Activated CD4-positive, alpha-beta T cell treated with anti-CD3 and anti-CD28 coated beads, Interleukin-2, amount 10 ng/mL, durations not matched to agents 24 days and 14 days (primary cell): ENCODE measurements at regions not wholly inside any gene's neighbourhood (a gene's known extent, or its start where the extent isn't known, plus 50 kb on each side); places are given as distances from the start of the nearest gene placed in this dataset.
"Not testable (repeated sequence)": the region's sequence is repeated elsewhere in the genome, so short reads cannot be mapped to it uniquely, and the experiment has no call there.

ENCODE experiments used
- DNase-seq: peaks from one replicate; pipeline ENCODE4 v3.0.0; 2022
- H3K27ac Mint-ChIP-seq: one replicate; pipeline ENCODE4 v1.8.0; 2022; ENCODE audit warnings: mild to moderate bottlenecking, mixed read lengths
- H3K27me3 Mint-ChIP-seq: one replicate; pipeline ENCODE4 v1.8.0; 2022; ENCODE audit warnings: mixed read lengths
- H3K36me3 Mint-ChIP-seq: one replicate; pipeline ENCODE4 v1.8.0; 2022; ENCODE audit warnings: low read depth, mild to moderate bottlenecking, mixed read lengths
- H3K4me1 Mint-ChIP-seq: one replicate; pipeline ENCODE4 v1.8.0; 2021; ENCODE audit warnings: mixed read lengths
- H3K4me3 Mint-ChIP-seq: one replicate; pipeline ENCODE4 v1.8.0; 2022; ENCODE audit warnings: mild to moderate bottlenecking, moderate library complexity, mixed read lengths
- H3K9me3 Mint-ChIP-seq: one replicate; pipeline ENCODE4 v1.8.0; 2021; ENCODE audit warnings: mixed read lengths
- intact Hi-C: fragments of 100-400 bp; cut with micrococcal nuclease; formaldehyde crosslinking; loops from one replicate; pipeline ENCODE4 v1.15.1; 2023

DNA sequence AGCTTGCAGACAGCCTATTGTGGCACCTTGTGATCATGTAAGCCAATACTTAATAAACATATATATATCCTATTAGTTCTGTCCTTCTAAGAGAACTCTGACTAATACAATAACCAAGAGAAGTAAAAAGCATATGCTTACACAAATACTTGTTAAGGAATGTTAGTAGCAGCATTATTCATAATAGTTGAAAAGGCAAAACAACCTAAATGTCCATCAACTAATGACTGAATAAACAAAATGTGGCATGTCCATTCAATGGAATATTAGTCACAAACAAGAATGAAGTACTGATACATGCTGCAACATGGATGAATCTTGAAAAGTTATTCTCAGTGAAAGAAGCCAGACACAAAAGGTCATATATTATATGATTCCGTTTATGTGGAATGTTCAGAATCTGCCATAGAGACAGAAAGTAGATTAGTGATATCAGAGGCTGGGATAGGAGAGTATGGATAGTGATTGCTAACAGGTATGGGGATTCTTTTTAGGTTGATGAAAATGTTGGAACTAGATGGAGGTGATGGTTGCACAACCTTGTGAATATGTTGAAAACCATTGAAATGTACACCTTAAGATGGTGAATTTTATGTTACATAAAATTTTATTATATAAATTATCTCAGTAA is 112.5 kb upstream of the UNC5B start:
- Mint-ChIP-seq H3K4me1 (peaks cover 3% of the 10 kb centered on the region), H3K36me3 (no peaks in the 10 kb centered on the region), H3K27me3 (peaks cover 28% of the 10 kb centered on the region), H3K4me3 (no peak overlapping the region), H3K27ac (no peak overlapping the region), H3K9me3 (no peaks in the 10 kb centered on the region)
- no peak for DNase-seq
- intact Hi-C loops = no loop called here

DNA sequence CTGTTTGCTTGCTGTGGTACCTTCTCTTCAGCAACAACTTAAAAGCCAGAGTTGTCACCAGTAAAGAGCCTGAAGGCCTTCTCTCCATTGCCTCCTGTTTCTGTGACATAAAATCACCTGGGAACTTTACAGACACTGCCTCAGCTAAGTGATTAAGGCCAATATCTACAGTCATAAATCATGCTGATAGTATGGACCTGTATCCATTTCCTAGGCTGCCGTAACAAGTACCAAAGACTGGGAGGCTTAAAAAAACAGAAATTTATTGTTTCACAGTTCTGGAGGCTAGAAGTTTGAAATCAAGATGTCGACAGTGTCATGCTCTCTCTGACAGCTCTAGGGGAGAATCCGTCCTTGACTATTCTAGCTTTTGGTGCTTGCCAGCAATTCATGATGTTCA is 108.4 kb upstream of the UNC5B start:
- Mint-ChIP-seq H3K9me3 (no peaks in the 10 kb centered on the region), H3K27ac (no peak overlapping the region), H3K4me1 (peaks cover 3% of the 10 kb centered on the region), H3K27me3 (peaks cover 21% of the 10 kb centered on the region), H3K36me3 (no peaks in the 10 kb centered on the region), H3K4me3 (no peak overlapping the region)
- peak; percentile 22 for DNase-seq
- intact Hi-C loops = no loop called here

DNA sequence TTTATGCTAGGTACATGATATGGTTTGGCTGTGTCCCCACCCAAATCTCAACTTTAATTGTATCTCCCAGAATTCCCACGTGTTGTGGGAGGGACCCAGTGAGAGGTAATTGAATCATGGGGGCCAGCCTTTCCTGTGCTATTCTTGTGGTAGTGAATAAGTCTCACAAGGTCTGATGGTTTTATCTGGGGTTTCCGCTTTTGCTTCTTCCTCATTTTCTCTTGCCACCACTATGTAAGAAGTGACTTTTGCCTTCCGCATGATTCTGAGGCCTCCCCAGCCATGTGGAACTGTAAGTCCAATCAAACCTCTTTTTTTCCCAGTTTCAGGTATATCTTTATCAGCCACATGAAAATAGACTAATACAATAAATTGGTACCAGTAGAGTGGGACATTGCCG is 106.2 kb upstream of the UNC5B start:
- H3K4me1 Mint-ChIP-seq, intact Hi-C loops, H3K4me3 Mint-ChIP-seq, H3K27ac Mint-ChIP-seq, H3K9me3 Mint-ChIP-seq, H3K36me3 Mint-ChIP-seq: not testable (repeated sequence)
- H3K27me3 Mint-ChIP-seq = peaks cover 13% of the 10 kb centered on the region
- DNase-seq = peak; percentile 52

DNA sequence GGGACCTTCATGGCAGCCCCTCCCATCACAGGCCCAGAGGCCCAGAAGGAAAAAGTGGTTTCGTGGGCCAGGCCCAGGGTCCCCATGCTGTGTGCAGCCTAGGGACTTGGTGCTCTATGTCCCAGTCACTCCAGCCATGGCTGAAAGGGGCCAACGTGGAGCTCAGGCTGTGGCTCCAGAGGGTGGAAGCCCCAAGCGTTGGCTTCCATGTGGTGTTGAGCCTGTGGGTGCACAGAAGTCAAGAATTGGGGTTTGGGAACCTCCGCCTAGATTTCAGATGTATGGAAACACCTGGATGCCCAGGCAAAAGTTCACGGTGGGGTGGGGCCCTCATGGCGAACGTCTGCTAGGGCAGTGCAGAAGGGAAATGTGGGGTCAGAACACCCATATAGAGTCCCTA is 105.3 kb upstream of the UNC5B start:
- H3K9me3 Mint-ChIP-seq, H3K36me3 Mint-ChIP-seq, H3K4me1 Mint-ChIP-seq, H3K4me3 Mint-ChIP-seq, H3K27ac Mint-ChIP-seq, intact Hi-C loops: not testable (repeated sequence)
- H3K27me3 Mint-ChIP-seq = peaks cover 15% of the 10 kb centered on the region
- peak; percentile 44 for DNase-seq

DNA sequence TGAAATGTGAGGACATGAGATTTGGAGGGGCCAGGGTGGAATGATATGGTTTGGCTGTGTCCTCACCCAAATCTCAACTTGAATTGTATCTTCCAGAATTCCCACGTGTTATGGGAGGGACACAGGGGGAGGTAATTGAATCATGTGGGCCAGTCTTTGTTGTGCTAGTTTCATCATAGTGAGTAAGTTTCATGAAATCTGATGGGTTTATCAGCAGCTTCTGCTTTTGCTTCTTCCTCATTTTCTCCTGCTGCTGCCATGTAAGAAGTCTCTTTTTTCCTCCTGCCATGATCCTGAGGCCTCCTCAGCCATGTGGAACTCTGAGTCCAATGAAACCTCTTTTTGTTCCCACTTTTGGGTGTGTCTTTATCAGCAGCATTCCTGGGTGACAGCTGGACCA is 104.3 kb upstream of the UNC5B start:
- H3K36me3 Mint-ChIP-seq, intact Hi-C loops, H3K27ac Mint-ChIP-seq, H3K4me1 Mint-ChIP-seq, H3K9me3 Mint-ChIP-seq, H3K4me3 Mint-ChIP-seq: not testable (repeated sequence)
- DNase-seq = peak; percentile 39
- peaks cover 15% of the 10 kb centered on the region for H3K27me3 Mint-ChIP-seq

DNA sequence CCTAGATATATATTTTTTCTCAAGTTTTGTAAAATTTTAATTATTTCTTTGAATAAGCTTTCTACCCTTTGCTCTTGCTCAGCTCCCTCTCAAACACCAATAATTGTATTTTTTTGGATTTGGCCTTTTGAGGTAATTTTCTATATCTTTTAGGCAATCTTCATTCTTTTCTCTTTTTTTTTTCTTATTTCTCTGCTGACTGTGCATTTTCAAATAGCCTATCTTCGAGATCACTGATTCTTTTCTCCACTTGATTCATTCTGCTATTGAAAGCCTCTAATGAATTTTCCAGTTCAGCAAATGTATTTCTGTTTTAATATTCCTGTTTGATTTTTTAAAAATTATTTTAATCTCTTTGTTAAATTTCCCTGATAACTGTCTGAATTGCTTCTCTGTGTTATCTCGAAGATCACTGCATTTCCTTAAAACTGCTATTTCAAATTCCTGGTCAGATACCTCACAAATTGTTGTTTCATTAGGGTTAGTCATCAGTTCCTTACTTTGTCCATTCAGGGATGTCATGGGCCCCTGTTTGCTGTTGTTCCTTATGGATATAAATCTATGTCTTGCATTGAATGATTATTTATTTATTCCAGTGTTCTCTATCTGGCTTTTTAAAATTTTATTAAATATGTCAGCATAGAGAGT is 100.1 kb upstream of the UNC5B start:
- Mint-ChIP-seq H3K27me3 (peaks cover 19% of the 10 kb centered on the region), H3K36me3 (no peaks in the 10 kb centered on the region), H3K4me3 (no peak overlapping the region), H3K9me3 (peaks cover 17% of the 10 kb centered on the region), H3K27ac (no peak overlapping the region), H3K4me1 (no peaks in the 10 kb centered on the region)
- intact Hi-C loops = no loop called here
- no peak for DNase-seq

DNA sequence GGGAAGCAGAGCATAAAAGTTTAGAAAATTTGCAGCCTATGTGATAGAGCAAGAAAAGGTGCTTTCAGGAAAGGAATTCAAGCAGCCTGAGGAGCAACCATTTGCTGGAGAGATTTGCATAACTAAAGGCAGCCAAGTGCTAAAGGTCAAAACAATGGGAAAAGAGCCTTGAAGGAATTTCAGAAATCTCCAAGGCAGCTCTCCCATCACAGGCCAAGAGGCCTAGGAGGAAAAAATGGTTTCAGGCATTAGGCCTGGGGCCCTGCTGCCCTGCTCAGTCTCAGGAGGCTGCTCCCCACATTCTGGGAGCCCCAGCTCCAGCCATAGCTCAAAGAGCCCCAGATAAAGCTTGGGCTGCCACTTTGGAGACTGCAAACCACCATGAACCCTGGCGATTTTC is 95.9 kb upstream of the UNC5B start:
- H3K36me3 Mint-ChIP-seq = no peaks in the 10 kb centered on the region
- H3K27me3 Mint-ChIP-seq = peaks cover 13% of the 10 kb centered on the region
- intact Hi-C loops = no loop called here
- no peaks in the 10 kb centered on the region for H3K4me1 Mint-ChIP-seq
- H3K9me3 Mint-ChIP-seq = peaks cover 33% of the 10 kb centered on the region
- no peak overlapping the region for H3K27ac Mint-ChIP-seq
- peak; percentile 22 for DNase-seq
- H3K4me3 Mint-ChIP-seq = no peak overlapping the region

DNA sequence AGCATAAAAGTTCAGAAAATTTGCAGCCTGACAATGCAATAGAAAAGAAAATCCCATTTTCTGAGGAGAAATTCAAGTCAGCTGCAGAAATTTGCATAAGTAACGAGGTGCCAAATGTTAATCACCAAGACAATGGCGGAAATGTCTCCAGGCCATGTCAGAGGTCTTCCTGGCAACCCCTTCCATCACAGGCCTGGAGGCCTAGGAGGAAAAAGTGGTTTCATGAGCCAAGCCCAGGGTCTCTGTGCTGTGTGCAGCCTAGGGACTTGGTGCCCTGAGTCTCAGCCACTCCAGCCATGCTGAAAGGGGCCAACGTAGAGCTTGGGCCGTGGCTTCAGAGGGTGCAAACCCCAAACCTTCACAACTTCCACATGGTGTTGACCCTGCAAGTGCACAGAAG is 94.8 kb upstream of the UNC5B start:
- H3K36me3 Mint-ChIP-seq, H3K4me3 Mint-ChIP-seq, intact Hi-C loops, H3K27ac Mint-ChIP-seq, DNase-seq, H3K4me1 Mint-ChIP-seq: not testable (repeated sequence)
- H3K27me3 Mint-ChIP-seq = peaks cover 20% of the 10 kb centered on the region
- peaks cover 35% of the 10 kb centered on the region for H3K9me3 Mint-ChIP-seq

DNA sequence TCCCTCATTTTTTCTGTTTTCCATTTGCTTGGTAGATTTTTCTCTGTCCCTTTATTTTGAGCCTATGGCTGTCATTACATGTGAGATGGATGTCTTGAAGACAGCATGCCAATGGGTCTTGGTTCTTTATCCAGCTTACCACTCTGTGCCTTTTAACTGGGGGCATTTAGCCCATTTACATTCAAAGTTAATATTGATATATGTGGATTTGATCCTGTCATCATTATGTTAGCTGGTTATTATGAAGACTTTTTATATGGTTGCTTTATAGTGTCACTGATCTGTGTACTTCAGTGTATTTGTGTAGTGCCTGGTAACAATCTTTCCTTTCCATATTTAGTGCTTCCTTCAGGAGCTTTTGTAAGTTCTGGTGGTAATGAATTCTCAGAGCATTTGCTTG is 89.3 kb upstream of the UNC5B start:
- peaks cover 25% of the 10 kb centered on the region for H3K27me3 Mint-ChIP-seq
- no peak overlapping the region for H3K27ac Mint-ChIP-seq
- H3K36me3 Mint-ChIP-seq = no peaks in the 10 kb centered on the region
- peak; percentile 7 for DNase-seq
- H3K9me3 Mint-ChIP-seq = peaks cover 16% of the 10 kb centered on the region
- no peak overlapping the region for H3K4me3 Mint-ChIP-seq
- no peaks in the 10 kb centered on the region for H3K4me1 Mint-ChIP-seq
- intact Hi-C loops = no loop called here

DNA sequence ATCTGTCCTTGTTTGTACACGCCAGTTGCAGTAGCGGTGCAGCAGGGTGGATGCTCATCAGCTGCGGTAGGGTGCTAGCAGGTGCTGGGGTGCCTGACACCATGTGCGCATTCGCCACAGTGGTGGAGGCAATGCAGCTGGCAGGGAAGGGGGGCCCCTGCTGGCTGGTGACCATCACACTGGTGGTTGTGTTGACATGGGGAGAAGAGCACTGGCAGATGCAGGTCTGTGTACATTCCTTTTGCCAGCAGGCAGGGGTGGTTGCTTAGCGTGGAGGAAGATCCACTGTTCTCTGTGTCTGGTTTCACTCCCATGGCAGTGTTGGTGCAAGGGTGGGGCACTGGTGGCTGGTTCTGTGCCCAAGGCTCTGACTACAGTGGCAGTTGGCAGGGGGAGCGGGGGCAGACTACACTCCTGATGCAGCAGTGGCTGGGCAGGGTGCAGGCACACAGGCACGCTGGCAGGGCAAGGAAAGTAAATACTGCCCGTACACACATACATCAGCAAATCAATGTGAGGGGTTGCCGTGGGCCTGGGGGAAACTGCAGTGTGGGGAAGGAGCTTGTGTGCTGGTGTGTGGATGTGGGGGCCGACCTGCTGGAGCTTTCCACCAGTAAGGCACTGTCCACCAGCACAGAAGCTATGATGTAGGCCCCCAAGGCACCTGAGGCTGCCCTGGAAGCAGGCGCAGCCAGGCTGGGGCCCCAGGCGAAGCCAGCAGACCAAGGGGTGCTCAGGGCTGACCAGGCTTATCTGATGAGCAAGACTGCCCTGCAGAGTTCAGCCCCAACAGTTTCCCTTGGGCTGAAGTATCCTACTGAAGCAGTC is 87.2 kb upstream of the UNC5B start:
- Mint-ChIP-seq H3K4me1 (peaks cover 3% of the 10 kb centered on the region), H3K27ac (no peak overlapping the region), H3K36me3 (no peaks in the 10 kb centered on the region), H3K9me3 (peaks cover 10% of the 10 kb centered on the region), H3K4me3 (no peak overlapping the region), H3K27me3 (peaks cover 25% of the 10 kb centered on the region)
- no peak for DNase-seq
- intact Hi-C loops = no loop called here

DNA sequence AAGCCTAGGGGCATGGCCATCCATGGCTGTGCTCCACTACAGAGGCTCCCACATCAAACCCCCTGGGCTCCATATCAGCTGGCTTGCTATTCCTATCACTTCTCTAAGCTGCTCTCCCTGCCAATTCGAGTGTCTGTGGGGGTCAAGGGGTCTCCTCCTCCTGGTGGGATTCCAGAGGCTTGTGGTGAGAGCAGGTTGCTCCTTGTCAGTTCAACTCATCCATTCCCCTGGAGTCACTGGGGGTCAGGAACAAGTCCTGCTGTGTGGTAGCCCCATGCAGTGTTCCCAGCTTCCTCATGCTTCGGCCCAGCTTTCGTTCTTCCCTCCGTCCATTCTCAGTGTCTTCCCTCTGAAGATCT is 86.6 kb upstream of the UNC5B start:
- peaks cover 8% of the 10 kb centered on the region for H3K9me3 Mint-ChIP-seq
- intact Hi-C loops = no loop called here
- no peak overlapping the region for H3K27ac Mint-ChIP-seq
- H3K27me3 Mint-ChIP-seq = peaks cover 26% of the 10 kb centered on the region
- H3K36me3 Mint-ChIP-seq = no peaks in the 10 kb centered on the region
- H3K4me1 Mint-ChIP-seq = peaks cover 3% of the 10 kb centered on the region
- H3K4me3 Mint-ChIP-seq = no peak overlapping the region
- DNase-seq = no peak

DNA sequence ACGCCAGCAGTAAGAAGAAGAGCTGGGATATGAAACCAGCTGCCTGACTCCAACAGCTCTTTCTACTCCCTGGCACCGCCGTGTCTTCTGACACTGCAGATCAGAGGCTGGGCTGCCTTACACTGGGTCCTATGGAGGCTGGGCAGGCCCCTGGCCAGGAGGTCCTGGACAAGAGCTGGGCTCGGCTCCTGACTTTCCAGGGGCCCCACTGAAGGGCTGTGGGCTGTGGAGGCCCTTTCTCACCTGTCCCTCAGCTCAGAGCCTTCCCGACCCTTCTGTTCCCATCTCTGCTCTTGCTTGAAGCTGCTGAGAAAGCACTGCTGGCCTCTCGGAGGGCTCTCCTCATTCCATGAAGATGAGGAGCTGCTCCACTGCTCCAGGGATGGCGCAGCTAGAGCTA is 85.9 kb upstream of the UNC5B start:
- DNase-seq = no peak
- H3K27ac Mint-ChIP-seq = no peak overlapping the region
- peaks cover 3% of the 10 kb centered on the region for H3K4me1 Mint-ChIP-seq
- peaks cover 22% of the 10 kb centered on the region for H3K27me3 Mint-ChIP-seq
- H3K9me3 Mint-ChIP-seq = peaks cover 1% of the 10 kb centered on the region
- no peaks in the 10 kb centered on the region for H3K36me3 Mint-ChIP-seq
- H3K4me3 Mint-ChIP-seq = no peak overlapping the region
- intact Hi-C loops = no loop called here

DNA sequence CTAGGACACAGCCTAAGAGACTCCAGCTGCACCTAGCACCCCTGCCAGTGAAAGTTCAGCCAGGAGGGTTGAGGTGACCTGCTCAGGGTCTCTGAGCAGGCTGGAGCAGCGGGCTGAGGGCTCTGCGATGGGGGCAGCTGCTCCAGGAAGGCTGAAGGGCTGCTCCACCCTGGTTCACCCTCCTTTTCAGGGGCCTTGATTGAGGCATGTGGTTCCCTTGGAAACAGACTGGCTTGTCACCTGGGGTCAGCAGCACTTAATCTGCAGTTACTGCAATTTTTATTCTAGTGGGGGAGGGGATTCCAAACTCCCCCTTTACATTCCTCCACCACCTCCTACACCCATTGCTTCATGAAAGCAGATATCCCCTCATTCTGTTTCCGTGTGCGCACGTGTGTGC is 85.3 kb upstream of the UNC5B start:
- Mint-ChIP-seq H3K27me3 (peaks cover 18% of the 10 kb centered on the region), H3K36me3 (no peaks in the 10 kb centered on the region), H3K4me3 (no peak overlapping the region), H3K9me3 (no peaks in the 10 kb centered on the region), H3K4me1 (peaks cover 3% of the 10 kb centered on the region), H3K27ac (no peak overlapping the region)
- no peak for DNase-seq
- intact Hi-C loops = no loop called here

DNA sequence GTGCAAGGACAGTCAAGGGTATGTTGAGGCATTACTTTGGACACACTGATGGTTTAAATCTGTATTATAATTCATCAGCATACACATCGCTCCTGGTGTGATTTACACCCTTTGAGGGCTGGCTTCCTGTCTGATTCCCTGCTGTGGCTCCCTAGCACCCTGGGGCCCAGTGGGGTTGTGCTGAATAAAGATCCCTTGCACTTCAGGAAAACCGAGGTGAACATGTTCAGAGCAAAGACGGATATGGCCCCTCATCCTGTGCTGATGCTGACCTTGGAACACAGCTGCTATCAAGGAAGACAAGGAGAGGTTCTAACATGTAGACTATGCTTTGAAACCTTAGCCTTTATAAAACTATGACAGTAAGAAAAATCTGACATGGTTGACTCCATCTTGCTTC is 84.6 kb upstream of the UNC5B start:
- Mint-ChIP-seq H3K36me3 (no peaks in the 10 kb centered on the region), H3K4me3 (no peak overlapping the region), H3K27ac (no peak overlapping the region), H3K9me3 (no peaks in the 10 kb centered on the region), H3K4me1 (peaks cover 3% of the 10 kb centered on the region), H3K27me3 (peaks cover 12% of the 10 kb centered on the region)
- intact Hi-C loops = no loop called here
- no peak for DNase-seq
